GM18907 (cell line): ENCODE measurements at regions not wholly inside any gene's neighbourhood (a gene's known extent, or its start where the extent isn't known, plus 50 kb on each side); places are given as distances from the start of the nearest gene placed in this dataset.

ENCODE experiments used
- ATAC-seq: cut with Tn5 transposase; IDR thresholded peaks from one replicate; pipeline ENCODE4 v1.9.1; 2021; ENCODE audit warnings: mild to moderate bottlenecking, moderate library complexity; ENCODE audit not compliant: unreplicated experiment

DNA sequence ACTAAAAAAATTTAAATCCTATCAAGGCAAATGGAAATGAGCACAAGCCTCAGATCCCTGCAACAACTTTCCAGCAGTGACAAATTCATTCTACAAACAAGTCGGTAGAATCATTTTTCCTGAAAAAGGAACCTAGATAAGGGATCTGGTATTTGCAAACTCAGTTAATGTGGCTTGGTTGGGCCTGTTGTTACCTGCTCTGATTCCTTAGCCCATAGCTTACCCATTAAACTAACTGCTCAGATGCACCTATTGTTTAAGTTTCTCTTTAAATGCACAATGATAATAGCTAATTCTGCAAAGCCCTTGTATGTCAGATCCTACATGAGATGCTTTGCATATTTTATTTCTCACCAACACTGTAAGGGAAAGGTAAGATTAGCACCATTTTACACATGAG, 377.4 kb upstream of the RGMA start:
- ATAC-seq = no peak

GRCh38 chr15:93462690-93463089, 373.7 kb upstream of the RGMA start:
- ATAC-seq = no peak

- ATAC-seq = peak; percentile 92
These were observed 371.7 kb upstream of the RGMA start for GRCh38 chr15:93460717-93461116.

GRCh38 chr15:93459396-93459795, 370.4 kb upstream of the RGMA start:
- no peak for ATAC-seq

- no peak for ATAC-seq
These were observed 369.6 kb upstream of the RGMA start for GRCh38 chr15:93458597-93458996.

- no peak for ATAC-seq
These were observed 365.8 kb upstream of the RGMA start for GRCh38 chr15:93454788-93455187.

- ATAC-seq = no peak
These were observed 363.7 kb upstream of the RGMA start for GRCh38 chr15:93452537-93453211.

- ATAC-seq = no peak
These were observed 362.8 kb upstream of the RGMA start for GRCh38 chr15:93451822-93452221.

DNA sequence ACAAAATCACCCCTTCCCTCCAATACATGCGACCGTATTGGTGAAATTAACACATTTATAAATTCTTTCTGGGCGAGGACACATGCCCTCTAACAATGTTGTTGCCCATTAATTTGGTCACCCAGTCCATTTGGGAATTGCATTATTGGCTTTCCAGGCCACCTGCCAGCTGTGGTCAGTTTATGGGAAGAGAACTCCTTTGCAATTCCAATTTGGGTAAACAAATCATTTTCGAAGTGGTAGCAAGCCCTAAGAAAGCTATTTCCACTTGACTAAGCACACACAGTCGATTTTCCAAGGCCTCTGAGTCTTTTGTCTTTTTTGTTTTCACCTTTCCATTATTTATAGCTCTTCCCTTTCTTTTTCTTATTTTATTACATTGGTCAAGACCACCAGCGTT, 362.3 kb upstream of the RGMA start:
- no peak for ATAC-seq

GRCh38 chr15:93449798-93450197, 360.8 kb upstream of the RGMA start:
- no peak for ATAC-seq

GRCh38 chr15:93438310-93438709, 349.3 kb upstream of the RGMA start:
- no peak for ATAC-seq

- no peak for ATAC-seq
These were observed 343.5 kb upstream of the RGMA start for GRCh38 chr15:93432474-93432873.

DNA sequence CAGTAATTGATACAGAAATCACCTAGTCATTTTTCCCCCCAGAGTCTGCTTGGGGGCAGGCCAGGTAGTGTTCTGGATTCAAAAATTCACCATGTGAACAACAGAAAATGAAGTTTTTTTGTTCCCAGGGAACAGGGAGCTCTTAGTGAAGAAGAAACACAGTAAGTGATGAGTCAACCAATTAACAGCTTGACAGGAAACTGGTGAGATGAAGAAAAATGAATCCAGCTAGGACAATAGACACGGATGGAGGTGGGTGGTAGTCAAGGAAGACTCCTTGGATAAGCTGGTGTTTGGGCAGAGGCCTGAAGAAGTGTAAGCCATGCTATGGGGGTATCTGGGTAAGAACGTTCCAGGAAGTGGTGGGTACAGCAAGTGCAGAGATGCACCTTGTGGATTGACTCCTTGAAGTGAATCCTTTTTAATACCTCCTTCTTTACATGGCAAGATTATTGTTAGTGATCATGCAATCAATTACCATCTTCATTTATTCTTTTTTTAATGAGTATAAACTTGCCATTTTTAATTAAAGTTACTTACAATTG, 339.9 kb upstream of the RGMA start:
- ATAC-seq = no peak

- ATAC-seq = no peak
These were observed 339.1 kb upstream of the RGMA start for GRCh38 chr15:93428150-93428549.

DNA sequence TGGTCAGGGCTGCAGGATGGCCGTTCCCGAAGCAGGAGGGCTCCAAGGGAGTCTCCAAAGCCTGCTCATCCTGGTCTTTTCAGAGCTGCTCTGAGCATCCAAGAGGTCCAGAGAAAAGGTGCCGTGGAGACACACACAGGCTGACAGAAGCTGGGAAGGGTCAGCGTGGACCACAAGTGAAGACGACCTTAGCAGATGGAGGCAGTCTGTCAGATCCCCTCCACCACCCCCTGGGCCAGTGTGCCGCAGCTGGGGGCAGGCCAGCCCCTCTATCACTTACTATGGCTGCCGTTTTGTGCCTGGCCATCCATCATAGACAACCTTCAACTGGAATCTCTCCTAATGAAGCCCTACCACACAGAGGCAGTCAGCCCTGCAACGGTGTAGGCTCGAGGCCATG, 335.1 kb upstream of the RGMA start:
- ATAC-seq = no peak

- no peak for ATAC-seq
These were observed 333.5 kb upstream of the RGMA start for GRCh38 chr15:93422476-93422875.

GRCh38 chr15:93420477-93420876, 331.5 kb upstream of the RGMA start:
- ATAC-seq = no peak

GRCh38 chr15:93420050-93420452, 331.0 kb upstream of the RGMA start:
- no peak for ATAC-seq

DNA sequence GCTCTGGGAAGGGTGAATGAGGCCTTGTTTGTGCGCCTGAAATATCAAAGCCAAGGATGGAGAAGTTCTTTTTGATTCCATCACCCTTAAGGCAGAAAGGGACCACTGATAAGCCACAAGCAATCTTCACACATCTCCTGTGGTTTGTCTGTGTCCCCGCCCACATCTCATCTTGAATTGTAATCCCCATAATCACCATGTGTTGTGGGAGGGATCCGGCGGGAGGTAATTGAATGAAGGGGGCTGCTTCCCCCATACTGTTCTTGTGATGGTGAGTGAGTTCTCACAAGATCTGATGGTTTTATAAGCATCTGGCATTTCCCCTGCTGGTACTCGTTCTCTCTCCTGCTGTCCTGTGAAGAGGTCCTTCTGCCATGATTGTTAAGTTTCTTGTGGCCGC, 329.6 kb upstream of the RGMA start:
- ATAC-seq = no peak

DNA sequence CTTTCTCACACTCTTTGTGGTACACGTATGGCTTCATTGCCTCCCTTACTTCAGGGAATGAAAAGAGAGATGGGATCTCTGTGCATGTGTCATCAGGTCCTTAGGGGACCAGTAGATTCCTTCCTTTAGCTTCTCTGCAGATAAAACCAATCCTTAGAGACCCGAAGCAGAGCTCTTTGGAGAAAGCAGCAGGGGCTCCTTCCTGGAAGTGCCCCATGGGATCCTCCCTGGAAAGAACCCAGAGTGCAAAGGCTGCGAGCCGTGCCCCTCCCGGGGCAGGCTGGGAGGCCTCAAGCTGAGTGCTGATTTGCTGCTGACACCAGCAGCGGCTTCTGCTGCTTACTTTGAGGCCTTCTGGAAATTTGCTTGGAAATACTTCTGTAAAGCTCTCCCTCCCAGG, 328.6 kb upstream of the RGMA start:
- no peak for ATAC-seq

- no peak for ATAC-seq
These were observed 328.1 kb upstream of the RGMA start for GRCh38 chr15:93417156-93417555.

GRCh38 chr15:93415576-93415975, 326.6 kb upstream of the RGMA start:
- ATAC-seq = no peak

DNA sequence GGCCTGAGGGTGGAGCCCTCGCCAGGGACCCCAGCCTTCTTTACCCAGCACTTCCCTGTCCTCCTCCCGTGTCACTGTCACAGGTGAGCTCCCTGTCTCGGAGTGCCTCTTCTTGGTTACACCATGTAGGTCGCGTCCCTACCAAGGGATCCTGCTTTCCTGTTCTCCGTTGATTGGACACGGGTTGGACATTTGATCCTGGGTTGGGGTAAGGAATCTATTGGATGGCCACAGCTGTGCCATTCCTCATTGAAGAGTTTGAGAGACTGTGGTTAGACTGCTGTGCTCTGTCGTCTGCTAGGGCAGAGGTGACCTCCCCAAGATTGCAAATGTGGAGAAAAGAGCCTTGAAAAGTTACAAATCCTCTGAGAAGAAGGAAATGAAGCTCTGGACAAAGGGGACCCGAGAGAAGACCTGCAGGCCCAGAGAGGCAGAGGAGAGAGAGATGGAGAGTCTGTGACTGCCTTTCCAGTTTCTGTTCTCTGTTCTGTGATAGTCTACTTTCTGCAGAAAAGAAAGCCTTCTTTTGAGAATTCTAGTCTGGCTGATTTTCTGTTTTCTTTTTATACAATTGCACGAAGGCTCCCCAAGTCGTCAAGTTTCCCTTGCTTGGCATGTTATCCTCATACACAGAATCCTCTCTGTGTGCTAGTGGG, 325.7 kb upstream of the RGMA start:
- no peak for ATAC-seq
